ENCODE measurements at regions not wholly inside any gene's neighbourhood (a gene's known extent, or its start where the extent isn't known, plus 50 kb on each side); places are given as distances from the start of the nearest gene placed in this dataset.

- CTCF ChIA-PET: interaction anchor here (0.6 kb wide), 1 partner anchor 369 kb away, joined by 4 read pairs; no protein-coding TSS in a partner anchor
- DNase-seq (ENCODE audit: low read depth, low spot score): no peak
- Histone ChIP-seq H3K9me3 (ENCODE audit: control insufficient read depth, insufficient read depth, low read length) (no peaks in the 10 kb centered on the region), H3K27ac (ENCODE audit: low read depth, low read length) (no peak overlapping the region), H3K4me3 (ENCODE audit: low read depth, low read length) (no peak overlapping the region), H3K27me3 (ENCODE audit: control insufficient read depth, insufficient read depth, low read length) (peaks cover 5% of the 10 kb centered on the region)
- POLR2A ChIA-PET: no interaction called here
- no peak for TF ChIP-seq CTCF (IDR thresholded peaks at IDR 0.05; ENCODE audit: low read depth, low read length)
Observed at GRCh38 chr11:119907878-119908572, 179.0 kb upstream of the NECTIN1 start.

GRCh38 chr11:119907122-119907851 lies 178.3 kb upstream of the NECTIN1 start:
- Histone ChIP-seq H3K27ac (ENCODE audit: low read depth, low read length) (no peak overlapping the region), H3K4me3 (ENCODE audit: low read depth, low read length) (no peak overlapping the region), H3K9me3 (ENCODE audit: control insufficient read depth, insufficient read depth, low read length) (no peaks in the 10 kb centered on the region), H3K27me3 (ENCODE audit: control insufficient read depth, insufficient read depth, low read length) (peaks cover 5% of the 10 kb centered on the region)
- CTCF ChIA-PET: no interaction called here
- POLR2A ChIA-PET: no interaction called here
- DNase-seq (ENCODE audit: low read depth, low spot score): no peak
- no peak for TF ChIP-seq CTCF (IDR thresholded peaks at IDR 0.05; ENCODE audit: low read depth, low read length)

GRCh38 chr11:119906376-119906775 lies 177.4 kb upstream of the NECTIN1 start:
- ChIA-PET POLR2A (no interaction called here), CTCF (no interaction called here)
- Histone ChIP-seq H3K27ac (ENCODE audit: low read depth, low read length) (no peak overlapping the region), H3K4me3 (ENCODE audit: low read depth, low read length) (no peak overlapping the region), H3K27me3 (ENCODE audit: control insufficient read depth, insufficient read depth, low read length) (peaks cover 8% of the 10 kb centered on the region), H3K9me3 (ENCODE audit: control insufficient read depth, insufficient read depth, low read length) (no peaks in the 10 kb centered on the region)
- no peak for TF ChIP-seq CTCF (IDR thresholded peaks at IDR 0.05; ENCODE audit: low read depth, low read length)
- DNase-seq (ENCODE audit: low read depth, low spot score): no peak

GRCh38 chr11:119905162-119905561 lies 176.2 kb upstream of the NECTIN1 start:
- peaks cover 8% of the 10 kb centered on the region for H3K27me3 ChIP-seq (ENCODE audit: control insufficient read depth, insufficient read depth, low read length)
- no peak overlapping the region for H3K27ac ChIP-seq (ENCODE audit: low read depth, low read length)
- H3K9me3 ChIP-seq (ENCODE audit: control insufficient read depth, insufficient read depth, low read length): no peaks in the 10 kb centered on the region
- no peak for TF ChIP-seq CTCF (IDR thresholded peaks at IDR 0.05; ENCODE audit: low read depth, low read length)
- CTCF ChIA-PET: no interaction called here
- no peak overlapping the region for H3K4me3 ChIP-seq (ENCODE audit: low read depth, low read length)
- POLR2A ChIA-PET: no interaction called here
- no peak for DNase-seq (ENCODE audit: low read depth, low spot score)

GRCh38 chr11:119904531-119905035 lies 175.6 kb upstream of the NECTIN1 start:
- H3K27me3 ChIP-seq (ENCODE audit: control insufficient read depth, insufficient read depth, low read length): peaks cover 8% of the 10 kb centered on the region
- H3K27ac ChIP-seq (ENCODE audit: low read depth, low read length): no peak overlapping the region
- CTCF ChIA-PET: no interaction called here

More at GRCh38 chr11:119904531-119905035, 175.6 kb upstream of the NECTIN1 start:
- no peak overlapping the region for H3K4me3 ChIP-seq (ENCODE audit: low read depth, low read length)
- DNase-seq (ENCODE audit: low read depth, low spot score): no peak
- no peaks in the 10 kb centered on the region for H3K9me3 ChIP-seq (ENCODE audit: control insufficient read depth, insufficient read depth, low read length)
- no peak for TF ChIP-seq CTCF (IDR thresholded peaks at IDR 0.05; ENCODE audit: low read depth, low read length)
- POLR2A ChIA-PET: no interaction called here
